ENCODE measurements at regions not wholly inside any gene's neighbourhood (a gene's known extent, or its start where the extent isn't known, plus 50 kb on each side); places are given as distances from the start of the nearest gene placed in this dataset.

GRCh38 chr10:121296378-121296777 is 301.9 kb downstream of the FGFR2 start:
- TF ChIP-seq TAF1 (IDR thresholded peaks at IDR 0.05; ENCODE audit: borderline replicate concordance, low read depth, low read length) (no peak), PRDM15 (CRISPR knock-in tag; IDR thresholded peaks at IDR 0.05) (no peak), RBBP5 (conservative IDR thresholded peaks at IDR 0.05) (no peak), POLR2AphosphoS5 (IDR thresholded peaks at IDR 0.05; ENCODE audit: low read length) (no peak), SMAD5 (IDR thresholded peaks at IDR 0.05; ENCODE audit: low read depth) (no peak), POLR2A (IDR thresholded peaks at IDR 0.05; ENCODE audit: low read depth, low read length) (no peak), SREBF1 (IDR thresholded peaks at IDR 0.05; ENCODE audit: low read length) (no peak)
- TF ChIP-seq, protein P1, sequence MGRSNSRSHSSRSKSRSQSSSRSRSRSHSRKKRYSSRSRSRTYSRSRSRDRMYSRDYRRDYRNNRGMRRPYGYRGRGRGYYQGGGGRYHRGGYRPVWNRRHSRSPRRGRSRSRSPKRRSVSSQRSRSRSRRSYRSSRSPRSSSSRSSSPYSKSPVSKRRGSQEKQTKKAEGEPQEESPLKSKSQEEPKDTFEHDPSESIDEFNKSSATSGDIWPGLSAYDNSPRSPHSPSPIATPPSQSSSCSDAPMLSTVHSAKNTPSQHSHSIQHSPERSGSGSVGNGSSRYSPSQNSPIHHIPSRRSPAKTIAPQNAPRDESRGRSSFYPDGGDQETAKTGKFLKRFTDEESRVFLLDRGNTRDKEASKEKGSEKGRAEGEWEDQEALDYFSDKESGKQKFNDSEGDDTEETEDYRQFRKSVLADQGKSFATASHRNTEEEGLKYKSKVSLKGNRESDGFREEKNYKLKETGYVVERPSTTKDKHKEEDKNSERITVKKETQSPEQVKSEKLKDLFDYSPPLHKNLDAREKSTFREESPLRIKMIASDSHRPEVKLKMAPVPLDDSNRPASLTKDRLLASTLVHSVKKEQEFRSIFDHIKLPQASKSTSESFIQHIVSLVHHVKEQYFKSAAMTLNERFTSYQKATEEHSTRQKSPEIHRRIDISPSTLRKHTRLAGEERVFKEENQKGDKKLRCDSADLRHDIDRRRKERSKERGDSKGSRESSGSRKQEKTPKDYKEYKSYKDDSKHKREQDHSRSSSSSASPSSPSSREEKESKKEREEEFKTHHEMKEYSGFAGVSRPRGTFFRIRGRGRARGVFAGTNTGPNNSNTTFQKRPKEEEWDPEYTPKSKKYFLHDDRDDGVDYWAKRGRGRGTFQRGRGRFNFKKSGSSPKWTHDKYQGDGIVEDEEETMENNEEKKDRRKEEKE (IDR thresholded peaks at IDR 0.05): no peak
- TF ChIP-seq, protein P2, sequence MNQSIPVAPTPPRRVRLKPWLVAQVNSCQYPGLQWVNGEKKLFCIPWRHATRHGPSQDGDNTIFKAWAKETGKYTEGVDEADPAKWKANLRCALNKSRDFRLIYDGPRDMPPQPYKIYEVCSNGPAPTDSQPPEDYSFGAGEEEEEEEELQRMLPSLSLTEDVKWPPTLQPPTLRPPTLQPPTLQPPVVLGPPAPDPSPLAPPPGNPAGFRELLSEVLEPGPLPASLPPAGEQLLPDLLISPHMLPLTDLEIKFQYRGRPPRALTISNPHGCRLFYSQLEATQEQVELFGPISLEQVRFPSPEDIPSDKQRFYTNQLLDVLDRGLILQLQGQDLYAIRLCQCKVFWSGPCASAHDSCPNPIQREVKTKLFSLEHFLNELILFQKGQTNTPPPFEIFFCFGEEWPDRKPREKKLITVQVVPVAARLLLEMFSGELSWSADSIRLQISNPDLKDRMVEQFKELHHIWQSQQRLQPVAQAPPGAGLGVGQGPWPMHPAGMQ (IDR thresholded peaks at IDR 0.05; ENCODE audit: borderline replicate concordance): no peak
- H3K9ac ChIP-seq (ENCODE audit: control insufficient read depth, insufficient read depth, low read length): no peak overlapping the region
- RAD21 ChIA-PET (ENCODE audit: unreplicated experiment): no interaction called here
- H3K79me2 ChIP-seq (ENCODE audit: control insufficient read depth, insufficient read depth, low read length): no peaks in the 10 kb centered on the region
- no peak overlapping the region for H2AFZ ChIP-seq (ENCODE audit: control insufficient read depth, low read depth, low read length)
- H3K9me3 ChIP-seq (replicated peaks; ENCODE audit: control insufficient read depth, insufficient read depth, low read length): no peaks in the 10 kb centered on the region
- intact Hi-C loops (cut with micrococcal nuclease; ENCODE audit: unreplicated experiment) (no loop called here), in situ Hi-C loops (cut with MboI) (no loop called here)
- BruUV-seq (replicated peaks): no TSS peak
- no peaks in the 10 kb centered on the region for H3K4me1 ChIP-seq (ENCODE audit: control insufficient read depth, insufficient read depth, low read length)
- H3K4me3 ChIP-seq: no peak overlapping the region
- no peaks in the 10 kb centered on the region for H3K36me3 ChIP-seq (ENCODE audit: control insufficient read depth in 2 of 2, insufficient read depth in 2 of 2, low read length in 1 of 2)
- 0% methylated on average over 2 of the region's 2 CpGs for WGBS (ENCODE audit: insufficient coverage, insufficient replicate concordance, low lambda C conversion rate, missing lambda C conversion rate)
- peaks cover 0 to under 1% of the 10 kb centered on the region in 2 experiments; a peak in 2 of 4 replicates for H3K27me3 ChIP-seq (replicated peaks in 1 of 2; ENCODE audit: control insufficient read depth in 2 of 2, insufficient read depth in 2 of 2, low read length in 1 of 2)
- SMC1A ChIA-PET (ENCODE audit: uncharacterized antibody, unreplicated experiment): no interaction called here
- POLR2A ChIA-PET: no interaction called here
- ATAC-seq (no peak), FAIRE-seq (no peak), DNase-seq (ENCODE audit: low read depth, low spot score) (no peak)
- no peaks in the 10 kb centered on the region for H4K20me1 ChIP-seq (ENCODE audit: control insufficient read depth, insufficient read depth)
- no peak overlapping the region for H3K4me2 ChIP-seq (ENCODE audit: control insufficient read depth, insufficient read depth)
- CTCF ChIA-PET: interaction anchor here (0.5 kb wide), 1 partner anchor 663 kb away, joined by 3 read pairs; no protein-coding TSS in a partner anchor
- no peak overlapping the region for H3K27ac ChIP-seq (ENCODE audit: control insufficient read depth, insufficient read depth)

All from GM12878 (cell line).